Fibroblast of mammary gland (primary cell): ENCODE measurements at regions not wholly inside any gene's neighbourhood (a gene's known extent, or its start where the extent isn't known, plus 50 kb on each side); places are given as distances from the start of the nearest gene placed in this dataset.
"Not testable (repeated sequence)": the region's sequence is repeated elsewhere in the genome, so short reads cannot be mapped to it uniquely, and the experiment has no call there.

Experiments used
- DNase-seq: peaks from one replicate; pipeline ENCODE4 v3.0.0-alpha.2; 2010; ENCODE audit warnings: low read depth
- H3K4me3 ChIP-seq: 2 replicates; pipeline ENCODE4 v1.5.1; 2011; ENCODE audit warnings: low read depth, mild to moderate bottlenecking, low read length, moderate library complexity; ENCODE audit not compliant: control insufficient read depth
- CTCF ChIP-seq: conservative IDR thresholded peaks from 2 replicates; pipeline ENCODE4 v1.5.1; 2011; ENCODE audit warnings: low read depth, low read length, inconsistent platforms; ENCODE audit not compliant: control insufficient read depth, insufficient read depth

DNA sequence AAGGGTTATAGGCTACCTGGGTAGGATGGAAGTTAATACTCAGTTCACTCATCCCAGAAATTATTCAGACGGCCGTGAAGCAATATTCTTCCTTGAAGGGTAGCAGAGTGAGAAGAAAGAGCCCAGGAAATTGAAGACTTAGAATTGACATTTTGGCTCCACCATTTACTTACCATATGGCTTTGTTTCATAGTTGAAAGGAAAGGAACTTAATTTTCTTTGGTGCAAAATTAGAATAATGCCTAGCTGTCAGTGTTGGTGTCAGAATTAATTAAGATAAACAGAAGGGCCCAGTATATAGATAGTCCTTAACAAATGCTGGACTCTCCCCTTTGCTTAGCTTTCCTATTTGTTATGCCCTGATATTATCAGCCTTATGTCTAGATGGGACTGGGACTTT lies 263.2 kb downstream of the KCNJ3 start:
- TF ChIP-seq CTCF, result no peak
- no peak for DNase-seq
- H3K4me3 ChIP-seq, result no peak overlapping the region

GRCh38 chr2:154960802-154961583 lies 262.5 kb downstream of the KCNJ3 start:
- H3K4me3 ChIP-seq, result no peak overlapping the region
- no peak for TF ChIP-seq CTCF
- no peak for DNase-seq

DNA sequence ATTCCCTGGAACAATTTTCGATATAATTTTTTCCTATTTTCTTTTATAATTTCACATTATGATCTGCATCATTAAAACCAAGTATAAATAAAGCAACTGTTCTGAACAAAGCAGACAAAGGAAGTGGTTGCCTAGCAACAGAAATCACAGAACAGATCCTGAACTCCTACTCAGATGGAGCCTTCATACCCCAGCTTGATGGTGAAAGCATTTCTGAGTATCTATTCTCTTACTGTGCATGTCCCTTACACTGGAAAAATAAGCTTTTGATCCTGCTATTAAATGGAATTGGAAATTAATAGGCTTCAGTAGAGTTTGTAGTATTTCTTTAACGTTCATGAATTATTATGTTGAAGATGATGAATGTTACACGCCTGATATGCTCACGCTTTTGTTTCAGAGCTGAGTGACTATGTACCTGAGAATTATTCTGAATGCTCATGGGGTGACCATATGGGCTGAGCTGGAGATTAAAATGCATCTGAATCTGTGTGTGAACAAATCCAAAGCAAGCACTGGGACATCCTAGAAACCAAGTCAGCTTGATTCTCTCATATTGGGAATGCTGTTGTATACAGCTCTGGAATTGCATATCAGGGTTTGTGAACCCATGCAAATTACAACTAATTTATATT lies 254.0 kb downstream of the KCNJ3 start:
- no peak for DNase-seq
- no peak overlapping the region for H3K4me3 ChIP-seq
- TF ChIP-seq CTCF, result no peak

DNA sequence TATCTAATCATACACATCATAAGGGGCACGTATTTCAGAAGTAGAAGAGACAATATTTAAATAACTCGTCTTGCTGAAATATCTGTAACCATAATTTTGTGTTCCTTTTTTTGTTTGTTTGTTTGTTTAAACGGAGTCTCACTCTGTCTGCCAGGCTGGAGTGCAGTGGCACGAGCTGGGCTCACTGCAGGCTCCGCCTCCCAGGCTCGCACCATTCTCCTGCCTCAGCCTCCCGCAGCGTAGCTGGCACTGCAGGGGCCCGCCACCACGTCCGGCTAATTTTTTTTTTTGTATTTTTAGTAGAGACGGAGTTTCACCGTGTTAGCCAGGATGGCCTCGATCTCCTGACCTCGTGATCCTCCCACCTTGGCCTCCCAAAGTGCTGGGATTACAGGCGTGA lies 248.9 kb downstream of the KCNJ3 start:
- DNase-seq, H3K4me3 ChIP-seq: not testable (repeated sequence)

DNA sequence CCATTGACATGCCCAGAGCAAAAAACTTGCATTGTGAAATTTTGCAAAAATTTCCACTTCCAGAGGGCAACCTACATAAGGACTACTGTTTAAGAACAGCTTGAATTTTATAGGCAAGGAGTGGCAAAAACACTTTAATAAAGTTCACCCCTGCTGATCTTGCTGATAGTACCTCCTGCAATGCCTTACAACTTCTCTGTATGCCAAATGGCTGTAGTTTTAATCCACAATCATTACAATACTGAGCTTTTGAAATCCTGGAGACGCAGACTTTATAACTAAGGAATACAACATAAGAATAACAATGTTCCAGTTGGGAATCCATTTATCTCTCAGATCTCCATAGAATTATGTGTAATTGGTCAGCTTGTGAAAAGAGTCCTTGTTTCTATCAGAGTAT lies 247.5 kb downstream of the KCNJ3 start:
- no peak overlapping the region for H3K4me3 ChIP-seq
- TF ChIP-seq CTCF, result no peak
- DNase-seq, result no peak

GRCh38 chr2:154941379-154941778 lies 242.9 kb downstream of the KCNJ3 start:
- H3K4me3 ChIP-seq, result no peak overlapping the region
- no peak for DNase-seq
- TF ChIP-seq CTCF, result no peak

DNA sequence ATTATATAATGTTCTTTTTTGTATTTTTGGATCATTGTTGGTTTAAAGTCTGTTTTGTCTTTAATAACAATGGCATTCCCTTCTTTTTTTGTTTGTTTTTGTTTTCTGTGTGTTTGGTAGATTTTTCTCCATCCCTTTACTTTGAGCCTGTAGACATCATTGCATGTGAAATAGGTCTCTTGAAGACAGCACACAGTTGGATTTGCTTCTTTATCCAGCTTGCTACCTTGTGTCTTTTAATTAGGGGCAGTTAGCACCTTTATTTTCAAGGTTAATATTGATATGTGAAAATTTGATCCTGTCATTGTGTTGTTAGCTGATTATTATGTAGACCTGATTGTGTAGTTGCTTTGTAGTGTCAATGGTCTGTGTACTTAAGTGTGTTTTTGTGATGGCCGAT lies 235.7 kb downstream of the KCNJ3 start:
- TF ChIP-seq CTCF, result no peak
- DNase-seq, result no peak
- no peak overlapping the region for H3K4me3 ChIP-seq
